CD14-positive monocyte (primary cell): ENCODE measurements at regions not wholly inside any gene's neighbourhood (a gene's known extent, or its start where the extent isn't known, plus 50 kb on each side); places are given as distances from the start of the nearest gene placed in this dataset.
"Not testable (repeated sequence)": the region's sequence is repeated elsewhere in the genome, so short reads cannot be mapped to it uniquely, and the experiment has no call there.

Experiments used
- DNase-seq, 3 donors: peaks; one replicate each; pipeline ENCODE4 v3.0.0-alpha.2; 2011 to 2022
- H2AFZ ChIP-seq: 2 replicates; pipeline ENCODE4 v1.6.0; 2012; ENCODE audit warnings: mild to moderate bottlenecking, low read depth, low read length, inconsistent platforms; ENCODE audit not compliant: insufficient read depth, poor library complexity, severe bottlenecking
- H3K27ac ChIP-seq, 2 donors: 1 replicate in 1 of 2; 2 replicates in 1 of 2; pipeline ENCODE4 v1.5.1; 2012 to 2013; ENCODE audit warnings: low read length in 2 of 2, control low read depth in 1 of 2, inconsistent platforms in 1 of 2, low read depth in 1 of 2, mild to moderate bottlenecking in 1 of 2
- H3K27me3 ChIP-seq, 2 donors: one replicate each; pipeline versions ENCODE4 v1.6.0 to v1.6.1; 2011 to 2013; ENCODE audit warnings: low read length in 2 of 2; ENCODE audit not compliant: control insufficient read depth in 2 of 2, insufficient read depth in 2 of 2
- H3K36me3 ChIP-seq, 2 donors: replicated peaks in 1 of 2; 1 replicate in 1 of 2; 2 replicates in 1 of 2; pipeline versions ENCODE4 v1.5.1 to v1.6.1; 2012 to 2013; ENCODE audit warnings: low read length in 2 of 2, control low read depth in 1 of 2, inconsistent platforms in 1 of 2, mild to moderate bottlenecking in 1 of 2; ENCODE audit not compliant: insufficient read depth in 2 of 2, control insufficient read depth in 1 of 2
- H3K4me1 ChIP-seq, 2 donors: 1 replicate in 1 of 2; 2 replicates in 1 of 2; pipeline versions ENCODE4 v1.5.1 to v1.6.1; 2012 to 2013; ENCODE audit warnings: low read length in 2 of 2, control low read depth in 1 of 2, inconsistent platforms in 1 of 2, mild to moderate bottlenecking in 1 of 2, moderate library complexity in 1 of 2; ENCODE audit not compliant: insufficient read depth in 2 of 2, control insufficient read depth in 1 of 2
- H3K4me2 ChIP-seq: replicated peaks from 2 replicates; pipeline ENCODE3; 2012; ENCODE audit warnings: low read length, moderate library complexity, mild to moderate bottlenecking; ENCODE audit not compliant: poor library complexity, severe bottlenecking; ENCODE audit errors: extremely low read depth
- H3K4me3 ChIP-seq, 3 experiments: fragments of 200-600 bp in 1 of 3; sonication (generic) in 1 of 3; replicated peaks in 1 of 3; 1 replicate in 2 of 3; 2 replicates in 1 of 3; pipeline ENCODE4 v1.5.1; 2011 to 2013; ENCODE audit warnings: low read length in 3 of 3, mild to moderate bottlenecking in 3 of 3, control low read depth in 2 of 3, low read depth in 2 of 3, inconsistent platforms in 1 of 3, moderate library complexity in 1 of 3
- H3K79me2 ChIP-seq: 2 replicates; pipeline ENCODE4 v1.6.0; 2012; ENCODE audit warnings: mild to moderate bottlenecking, control low read depth, inconsistent platforms, low read length, moderate library complexity; ENCODE audit not compliant: insufficient read depth
- H3K9ac ChIP-seq: 2 replicates; pipeline ENCODE4 v1.6.0; 2017; ENCODE audit warnings: low read length, mild to moderate bottlenecking; ENCODE audit not compliant: insufficient read depth, poor library complexity, severe bottlenecking
- H3K9me3 ChIP-seq, 2 donors: replicated peaks in 1 of 2; 1 replicate in 1 of 2; 2 replicates in 1 of 2; pipeline versions ENCODE4 v1.5.1 to v1.6.1; 2012 to 2013; ENCODE audit warnings: low read length in 2 of 2, control low read depth in 1 of 2; ENCODE audit not compliant: control insufficient read depth in 1 of 2, insufficient read depth in 1 of 2
- H4K20me1 ChIP-seq: 2 replicates; pipeline ENCODE4 v1.6.0; 2012; ENCODE audit warnings: mild to moderate bottlenecking, low read length, control low read depth, moderate library complexity; ENCODE audit not compliant: insufficient read depth
- H3K27ac Mint-ChIP-seq, 7 donors: one replicate each; pipeline ENCODE4 v1.8.0; 2020; ENCODE audit warnings: mild to moderate bottlenecking in 7 of 7, mixed read lengths in 7 of 7, moderate library complexity in 6 of 7, inconsistent platforms in 2 of 7
- H3K27me3 Mint-ChIP-seq, 3 donors: one replicate each; pipeline ENCODE4 v1.8.0; 2021 to 2022; ENCODE audit warnings: low read depth in 3 of 3, mild to moderate bottlenecking in 3 of 3, mixed read lengths in 3 of 3, moderate library complexity in 3 of 3, inconsistent platforms in 1 of 3
- H3K36me3 Mint-ChIP-seq, 2 donors: one replicate each; pipeline ENCODE4 v1.8.0; 2020; ENCODE audit warnings: mixed read lengths in 2 of 2, inconsistent platforms in 1 of 2, mild to moderate bottlenecking in 1 of 2
- H3K4me1 Mint-ChIP-seq: one replicate; pipeline ENCODE4 v1.8.0; 2020; ENCODE audit warnings: mild to moderate bottlenecking, mixed read lengths
- H3K4me3 Mint-ChIP-seq, 2 donors: one replicate each; pipeline ENCODE4 v1.8.0; 2020; ENCODE audit warnings: mild to moderate bottlenecking in 2 of 2, mixed read lengths in 2 of 2, moderate library complexity in 1 of 2
- H3K9me3 Mint-ChIP-seq, 7 donors: one replicate each; pipeline ENCODE4 v1.8.0; 2020 to 2022; ENCODE audit warnings: mixed read lengths in 7 of 7, mild to moderate bottlenecking in 6 of 7, moderate library complexity in 6 of 7, inconsistent platforms in 2 of 7
- CTCF ChIP-seq: fragments of 200-600 bp; IDR thresholded peaks from one replicate; pipeline ENCODE4 v1.8.0; 2022; ENCODE audit warnings: antibody characterized with exemption, mild to moderate bottlenecking
- WGBS: methylation state at CpG from one replicate; pipeline ENCODE4 v1.1.5; 2013; ENCODE audit warnings: missing lambda C conversion rate; ENCODE audit not compliant: insufficient coverage; 5-methylcytosine and 5-hydroxymethylcytosine counted together
- intact Hi-C, 2 donors: fragments of 100-400 bp; cut with micrococcal nuclease; formaldehyde crosslinking; loops; one replicate each; pipeline versions ENCODE4 v1.15.0 to v1.15.1; 2023

GRCh38 chrX:137930533-137930932 is 364.6 kb downstream of the ZIC3 start:
- no peaks in the 10 kb centered on the region for H3K36me3 Mint-ChIP-seq
- TF ChIP-seq CTCF: no peak

GRCh38 chrX:137934214-137934613 is 368.3 kb downstream of the ZIC3 start:
- H3K4me3 ChIP-seq, H4K20me1 ChIP-seq, H3K27ac Mint-ChIP-seq, H3K36me3 Mint-ChIP-seq, intact Hi-C loops, DNase-seq, H3K4me1 Mint-ChIP-seq, H3K9ac ChIP-seq, H3K4me2 ChIP-seq, H3K4me3 Mint-ChIP-seq, H3K27me3 ChIP-seq, H2AFZ ChIP-seq, H3K27me3 Mint-ChIP-seq, H3K4me1 ChIP-seq, H3K79me2 ChIP-seq, H3K36me3 ChIP-seq, H3K27ac ChIP-seq: not testable (repeated sequence)
- WGBS: no CpG with 5 or more reads among the region's 1 CpG
- peaks cover 0 to 22% (median 6%) of the 10 kb centered on the region in 7 donors for H3K9me3 Mint-ChIP-seq
- peaks cover 0 to 18% of the 10 kb centered on the region in 2 donors for H3K9me3 ChIP-seq

More at GRCh38 chrX:137930533-137930932, 364.6 kb downstream of the ZIC3 start:
- Histone ChIP-seq H3K9ac (no peak overlapping the region), H3K36me3 (no peaks in the 10 kb centered on the region), H2AFZ (no peak overlapping the region), H3K27ac (no peak overlapping the region), H3K27me3 (no peaks in the 10 kb centered on the region), H3K4me1 (no peaks in the 10 kb centered on the region), H3K4me2 (no peak overlapping the region), H3K79me2 (no peaks in the 10 kb centered on the region), H3K9me3 (peaks cover 0 to 18% of the 10 kb centered on the region in 2 donors), H3K4me3 (no peak overlapping the region), H4K20me1 (no peaks in the 10 kb centered on the region)
- intact Hi-C loops: no loop called here
- Mint-ChIP-seq H3K27me3 (peaks cover 0 to 1% (median 0%) of the 10 kb centered on the region in 3 donors), H3K9me3 (peaks cover 0 to 20% (median 6%) of the 10 kb centered on the region in 7 donors), H3K27ac (no peak overlapping the region), H3K4me3 (no peak overlapping the region), H3K4me1 (no peaks in the 10 kb centered on the region)
- no peak for DNase-seq
- no CpG with 5 or more reads among the region's 2 CpGs for WGBS

GRCh38 chrX:137934887-137935286 is 369.0 kb downstream of the ZIC3 start:
- WGBS: 86% methylated on average over 2 of the region's 4 CpGs
- not testable (repeated sequence) for H3K4me1 Mint-ChIP-seq

More at GRCh38 chrX:137934887-137935286, 369.0 kb downstream of the ZIC3 start:
- H3K36me3 Mint-ChIP-seq, DNase-seq, H3K27me3 ChIP-seq, H2AFZ ChIP-seq, H3K27me3 Mint-ChIP-seq, H3K4me1 ChIP-seq, H3K27ac Mint-ChIP-seq, intact Hi-C loops, H3K4me3 ChIP-seq, H3K4me2 ChIP-seq, H3K36me3 ChIP-seq, H3K9ac ChIP-seq, H4K20me1 ChIP-seq, H3K79me2 ChIP-seq, H3K4me3 Mint-ChIP-seq, H3K27ac ChIP-seq: not testable (repeated sequence)
- H3K9me3 ChIP-seq: peaks cover 0 to 18% of the 10 kb centered on the region in 2 donors
- peaks cover 0 to 22% (median 6%) of the 10 kb centered on the region in 7 donors for H3K9me3 Mint-ChIP-seq
